ENCODE measurements at regions not wholly inside any gene's neighbourhood (a gene's known extent, or its start where the extent isn't known, plus 50 kb on each side); places are given as distances from the start of the nearest gene placed in this dataset.

- POLR2A ChIA-PET (ENCODE audit: partially characterized antibody) = no interaction called here
- H3K9ac ChIP-seq (replicated peaks in 1 of 4; ENCODE audit: extremely low read depth in 1 of 4, low read depth in 3 of 4, low read length in 3 of 4) = no peak overlapping the region
- H2AFZ ChIP-seq (ENCODE audit: low read length) = no peak overlapping the region
- H2BK12ac ChIP-seq (ENCODE audit: low read depth, low read length) = no peak overlapping the region
- H3K4me3 ChIP-seq (ENCODE audit: extremely low read depth in 1 of 4, insufficient read depth in 2 of 4, low read depth in 3 of 4, low read length in 4 of 4) = no peak overlapping the region
- H4K20me1 ChIP-seq (replicated peaks in 1 of 2; ENCODE audit: control insufficient read depth in 1 of 2, insufficient read depth in 2 of 2, low read length in 2 of 2) = no peaks in the 10 kb centered on the region
- no peak overlapping the region for H2BK120ac ChIP-seq (replicated peaks; ENCODE audit: low read depth, low read length)
- no peak overlapping the region for H3K18ac ChIP-seq (ENCODE audit: extremely low read depth, low read length)
- H3K23me2 ChIP-seq (ENCODE audit: low read depth, low read length) = no peaks in the 10 kb centered on the region
- no peaks in the 10 kb centered on the region for H3K79me1 ChIP-seq (ENCODE audit: low read depth, low read length)
- CTCF ChIA-PET (ENCODE audit: partially characterized antibody) = no interaction called here
- no peak overlapping the region for H2BK20ac ChIP-seq (ENCODE audit: low read length)
- H3K27ac ChIP-seq (ENCODE audit: low read depth, low read length) = no peak overlapping the region
- H3K23ac ChIP-seq (ENCODE audit: insufficient read length) = no peak overlapping the region
- no peak overlapping the region for H3K4me2 ChIP-seq (ENCODE audit: insufficient read depth in 1 of 2, low read depth in 2 of 2, low read length in 2 of 2)
- no peak overlapping the region for H4K91ac ChIP-seq (replicated peaks; ENCODE audit: insufficient read length, low read length)
- 84% methylated on average over 1 of the region's 1 CpG; no CpG with 5 or more reads in 1 of the 2 experiments for WGBS, 2 experiments (ENCODE audit: extremely low coverage in 1 of 2, insufficient coverage in 1 of 2, insufficient read length in 1 of 2, insufficient replicate concordance in 2 of 2, low coverage in 1 of 2, low lambda C conversion rate in 2 of 2, missing lambda C conversion rate in 1 of 2)
- H4K8ac ChIP-seq (ENCODE audit: extremely low read depth, insufficient read depth, low read length) = no peak overlapping the region
- H2BK15ac ChIP-seq (ENCODE audit: low read length) = no peak overlapping the region
- no peak overlapping the region for H3K4ac ChIP-seq (replicated peaks; ENCODE audit: insufficient read length, low read depth, low read length)
- no peak for TF ChIP-seq ZNF274 (IDR thresholded peaks at IDR 0.05; ENCODE audit: borderline replicate concordance, extremely low read depth, low read length)
- TF ChIP-seq RBBP5 (IDR thresholded peaks at IDR 0.05; ENCODE audit: borderline replicate concordance, low read depth, low read length) = no peak
- no peak for TF ChIP-seq SIN3A (conservative IDR thresholded peaks at IDR 0.05 in 1 of 2, IDR thresholded peaks at IDR 0.05 in 1 of 2; ENCODE audit: low read depth in 1 of 2, low read length in 2 of 2)
- no peak for TF ChIP-seq NRF1 (IDR thresholded peaks at IDR 0.05; ENCODE audit: low read depth, low read length)
- TF ChIP-seq GABPA (IDR thresholded peaks at IDR 0.05; ENCODE audit: borderline replicate concordance, insufficient read depth, low read length) = no peak
- TF ChIP-seq SIRT6 (IDR thresholded peaks at IDR 0.05; ENCODE audit: low read length) = no peak
- FAIRE-seq (no peak), DNase-seq (ENCODE audit: low read depth in 1 of 2, low spot score in 2 of 2) (no peak)
- H3K27me3 ChIP-seq (replicated peaks in 1 of 4; ENCODE audit: control insufficient read depth in 3 of 4, extremely low read depth in 1 of 4, insufficient read depth in 3 of 4, low read length in 3 of 4) = no peaks in the 10 kb centered on the region
- H3K9me3 ChIP-seq (ENCODE audit: insufficient read depth in 2 of 2, low read depth in 1 of 2, low read length in 1 of 2) = peaks cover 0 to 2% of the 10 kb centered on the region in 2 experiments; a peak in 1 of 4 replicates
- no peak overlapping the region for H2AK5ac ChIP-seq (ENCODE audit: low read depth, low read length)
- no peaks in the 10 kb centered on the region for H3K36me3 ChIP-seq (ENCODE audit: control insufficient read depth in 2 of 4, insufficient read depth in 4 of 4, low read length in 3 of 4)
- no peak overlapping the region for H4K5ac ChIP-seq (ENCODE audit: insufficient read length, low read depth, low read length)
- H3K56ac ChIP-seq (replicated peaks; ENCODE audit: insufficient read length, low read depth, low read length) = no peak overlapping the region
- H3K79me2 ChIP-seq (ENCODE audit: control insufficient read depth in 1 of 2, insufficient read depth in 2 of 2, low read length in 2 of 2) = no peaks in the 10 kb centered on the region
- no peak overlapping the region for H3K14ac ChIP-seq (ENCODE audit: insufficient read length)
- H3K4me1 ChIP-seq (replicated peaks in 1 of 4; ENCODE audit: control insufficient read depth in 3 of 4, insufficient read depth in 4 of 4, low read length in 3 of 4) = no peaks in the 10 kb centered on the region
- H2BK5ac ChIP-seq (ENCODE audit: low read depth, low read length) = no peak overlapping the region
These were observed 396.2 kb downstream of the BCL11A start for GRCh38 chr2:60157283-60157682.
